AG10803 (cell line): ENCODE measurements at regions not wholly inside any gene's neighbourhood (a gene's known extent, or its start where the extent isn't known, plus 50 kb on each side); places are given as distances from the start of the nearest gene placed in this dataset.

Source experiments
- DNase-seq: peaks from one replicate; pipeline ENCODE4 v3.0.0; 2010; ENCODE audit warnings: low read depth
- H3K4me3 ChIP-seq: 2 replicates; pipeline ENCODE4 v1.5.1; 2011; ENCODE audit warnings: mild to moderate bottlenecking, low read length, control low read depth
- TF ChIP-seq, protein P1 (sequence below): conservative IDR thresholded peaks from 2 replicates; pipeline ENCODE4 v1.5.1; 2011; ENCODE audit warnings: mild to moderate bottlenecking, low read length, control low read depth, inconsistent platforms

DNA sequence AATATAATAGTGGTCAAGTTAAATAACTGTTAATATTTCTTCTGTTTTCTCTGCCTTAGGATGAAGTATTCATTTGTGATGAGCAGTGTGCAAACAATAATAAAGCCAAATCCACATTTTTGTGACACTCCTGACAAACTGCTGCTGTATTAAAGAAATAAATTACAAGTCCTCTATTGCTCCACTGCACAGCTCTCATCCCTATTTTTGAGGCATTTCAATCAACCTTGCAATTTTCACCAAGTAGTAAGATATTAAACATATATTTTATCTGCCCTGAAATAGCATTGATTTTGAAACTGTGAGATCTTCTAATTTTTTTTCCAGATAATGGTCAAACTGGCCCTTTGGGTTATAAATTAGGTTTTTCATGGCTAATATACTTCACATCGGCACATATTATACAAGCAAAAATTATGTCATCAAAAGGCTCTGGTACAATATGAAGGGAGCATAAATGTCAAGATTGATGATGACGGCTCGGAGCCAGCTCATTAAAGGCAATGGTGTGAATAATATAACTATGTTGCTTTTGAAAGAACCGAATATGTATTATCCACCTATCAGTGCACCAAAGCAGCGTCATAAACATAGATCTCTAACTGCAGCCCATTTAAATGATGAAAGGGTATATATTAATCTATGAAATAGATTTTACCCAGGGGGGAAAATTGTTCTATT is 764.9 kb downstream of the DNAH5 start:
- TF ChIP-seq, protein P1, sequence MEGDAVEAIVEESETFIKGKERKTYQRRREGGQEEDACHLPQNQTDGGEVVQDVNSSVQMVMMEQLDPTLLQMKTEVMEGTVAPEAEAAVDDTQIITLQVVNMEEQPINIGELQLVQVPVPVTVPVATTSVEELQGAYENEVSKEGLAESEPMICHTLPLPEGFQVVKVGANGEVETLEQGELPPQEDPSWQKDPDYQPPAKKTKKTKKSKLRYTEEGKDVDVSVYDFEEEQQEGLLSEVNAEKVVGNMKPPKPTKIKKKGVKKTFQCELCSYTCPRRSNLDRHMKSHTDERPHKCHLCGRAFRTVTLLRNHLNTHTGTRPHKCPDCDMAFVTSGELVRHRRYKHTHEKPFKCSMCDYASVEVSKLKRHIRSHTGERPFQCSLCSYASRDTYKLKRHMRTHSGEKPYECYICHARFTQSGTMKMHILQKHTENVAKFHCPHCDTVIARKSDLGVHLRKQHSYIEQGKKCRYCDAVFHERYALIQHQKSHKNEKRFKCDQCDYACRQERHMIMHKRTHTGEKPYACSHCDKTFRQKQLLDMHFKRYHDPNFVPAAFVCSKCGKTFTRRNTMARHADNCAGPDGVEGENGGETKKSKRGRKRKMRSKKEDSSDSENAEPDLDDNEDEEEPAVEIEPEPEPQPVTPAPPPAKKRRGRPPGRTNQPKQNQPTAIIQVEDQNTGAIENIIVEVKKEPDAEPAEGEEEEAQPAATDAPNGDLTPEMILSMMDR: no peak
- no peak for DNase-seq
- no peak overlapping the region for H3K4me3 ChIP-seq

DNA sequence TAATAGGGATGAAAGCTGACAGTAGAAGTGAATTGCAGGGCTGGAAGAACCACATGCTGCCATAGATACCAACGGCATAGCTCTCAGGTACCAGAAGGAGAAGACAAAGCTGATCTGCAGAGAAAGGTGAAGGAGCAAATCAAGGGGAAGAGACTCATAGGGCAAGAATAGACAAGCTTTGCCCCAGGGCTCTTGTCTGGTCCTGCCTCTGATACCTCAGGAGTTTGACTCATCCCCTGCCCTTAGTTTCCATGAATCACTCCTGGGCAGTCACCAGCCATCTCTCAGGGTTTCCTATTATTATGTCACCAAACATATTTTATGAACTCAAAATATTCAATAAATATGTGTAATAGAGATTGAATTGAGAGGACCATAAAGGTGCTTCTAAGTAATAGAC is 800.9 kb downstream of the DNAH5 start:
- DNase-seq: no peak
- TF ChIP-seq, protein P1: no peak
- no peak overlapping the region for H3K4me3 ChIP-seq

DNA sequence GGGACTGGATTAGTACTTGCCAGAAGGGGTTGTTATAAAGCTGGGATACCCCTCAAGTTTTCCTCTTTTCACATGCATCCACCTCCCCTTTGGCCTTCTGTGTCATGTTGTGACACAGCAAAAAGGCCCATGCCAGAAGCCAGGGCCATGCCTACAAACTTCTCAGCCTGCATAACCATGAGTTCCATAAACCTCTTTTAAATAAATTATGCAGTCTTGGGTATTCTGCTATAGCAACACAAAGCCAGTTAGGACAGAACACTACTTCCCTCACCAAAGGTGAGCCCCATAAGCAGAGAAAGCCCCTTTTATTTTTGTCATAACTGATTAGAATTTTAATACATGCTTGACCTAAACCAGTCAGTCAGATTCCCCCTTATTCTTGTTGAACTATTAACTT is 801.3 kb downstream of the DNAH5 start:
- DNase-seq: no peak
- H3K4me3 ChIP-seq: no peak overlapping the region
- TF ChIP-seq, protein P1: no peak

DNA sequence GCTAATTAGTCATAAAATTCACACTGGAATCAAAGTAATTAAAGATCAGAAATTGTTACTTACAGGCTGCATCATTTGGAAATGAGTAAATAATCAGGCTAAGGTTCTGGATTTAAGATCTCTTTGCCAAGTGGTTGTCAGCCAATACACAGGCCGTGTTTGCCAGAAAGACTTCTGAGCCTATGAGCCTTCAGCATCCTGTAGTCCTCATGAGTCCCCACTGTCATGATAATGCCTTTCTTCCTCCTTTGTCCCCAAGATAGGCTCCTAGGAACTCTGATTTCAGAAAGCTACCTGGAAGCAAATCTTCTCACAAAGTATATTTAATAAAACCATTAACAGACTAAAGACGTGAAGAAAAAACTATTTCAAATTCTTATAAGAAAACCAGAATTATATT is 810.5 kb downstream of the DNAH5 start:
- TF ChIP-seq, protein P1: no peak
- DNase-seq: no peak
- H3K4me3 ChIP-seq: no peak overlapping the region

DNA sequence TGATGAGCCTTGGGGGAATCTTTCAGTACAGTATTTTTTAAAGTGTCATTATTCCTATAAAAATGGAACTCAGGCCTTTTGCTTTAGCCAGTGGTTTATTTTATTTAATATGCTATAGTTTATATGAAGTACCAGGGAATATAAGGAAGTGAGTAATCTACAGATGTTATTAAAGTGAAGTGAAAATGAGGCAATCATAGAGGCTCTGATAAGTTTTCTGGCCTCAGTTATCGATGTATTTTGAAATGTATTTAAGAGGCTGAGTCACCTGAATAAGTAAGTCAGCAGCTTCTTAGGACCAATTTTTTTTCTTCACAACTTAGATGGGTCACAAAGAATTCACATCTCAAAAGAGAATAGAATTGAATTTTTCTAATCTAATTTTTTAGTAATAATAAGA is 829.0 kb downstream of the DNAH5 start:
- no peak for DNase-seq
- no peak overlapping the region for H3K4me3 ChIP-seq
- TF ChIP-seq, protein P1: no peak

DNA sequence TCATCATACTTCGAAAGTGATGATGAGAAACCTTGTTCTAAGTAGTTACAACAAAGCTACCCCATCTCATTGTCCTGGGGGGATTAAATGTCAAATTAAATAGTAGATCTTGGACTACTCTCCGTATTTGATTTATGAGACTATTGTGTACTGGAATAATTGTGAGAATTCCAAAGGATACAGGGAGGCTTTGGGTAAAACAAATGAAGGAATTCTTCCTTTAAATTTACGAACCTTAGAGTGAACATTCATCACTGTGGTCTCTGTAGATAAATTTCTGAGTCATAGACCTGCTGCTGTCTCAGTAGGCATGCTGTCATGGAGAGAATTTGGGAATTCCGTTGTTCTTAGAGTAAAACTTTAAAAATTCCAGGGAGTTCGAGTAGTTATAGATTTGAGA is 836.2 kb downstream of the DNAH5 start:
- TF ChIP-seq, protein P1: no peak

DNA sequence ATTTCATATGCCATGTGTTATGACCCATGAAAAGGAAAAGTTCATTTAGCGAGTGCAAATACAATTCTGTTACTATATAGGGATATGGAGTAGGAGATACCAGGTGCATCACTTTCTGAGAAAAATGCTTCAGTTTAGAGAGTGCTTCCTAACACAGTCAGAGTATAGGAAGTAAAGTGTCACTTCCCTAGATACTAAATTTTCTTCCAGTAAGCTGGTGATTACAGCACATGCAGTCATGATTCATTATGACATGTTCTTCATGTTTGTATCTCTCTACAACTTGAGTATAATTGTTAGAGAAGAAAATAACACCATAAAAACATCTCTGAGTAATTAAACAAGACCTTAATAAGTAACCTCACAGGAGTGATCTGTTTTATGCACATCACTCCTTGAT is 837.0 kb downstream of the DNAH5 start:
- no peak for DNase-seq
- TF ChIP-seq, protein P1: no peak

More for the DNA sequence above, 836.2 kb downstream of the DNAH5 start:
- no peak for DNase-seq
- H3K4me3 ChIP-seq: no peak overlapping the region

More for the DNA sequence above, 837.0 kb downstream of the DNAH5 start:
- no peak overlapping the region for H3K4me3 ChIP-seq
